ENCODE measurements at regions not wholly inside any gene's neighbourhood (a gene's known extent, or its start where the extent isn't known, plus 50 kb on each side); places are given as distances from the start of the nearest gene placed in this dataset.

DNA sequence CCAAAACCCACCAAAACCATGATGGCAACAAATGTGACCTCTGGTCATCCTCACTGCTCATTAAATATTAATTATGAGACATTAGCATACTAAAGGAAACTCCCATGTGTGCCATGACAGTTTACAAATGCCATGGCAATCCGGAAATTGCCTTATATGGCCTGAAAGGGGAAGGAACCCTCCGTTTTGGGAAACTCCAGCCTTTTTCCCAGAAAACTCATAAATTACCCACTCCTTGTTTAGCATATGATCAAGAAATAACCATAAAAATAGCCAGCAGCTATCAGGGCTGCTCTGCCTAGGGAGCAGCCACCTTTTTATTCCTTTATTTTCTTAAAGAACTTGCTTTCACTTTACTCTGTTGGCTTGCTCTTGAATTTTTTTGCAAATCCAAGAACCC, 992.7 kb downstream of the NTRK3 start:
- Histone ChIP-seq H3K36me3 (no peaks in the 10 kb centered on the region), H3K27ac (no peak overlapping the region), H3K9me3 (peaks cover 0 to 15% (median 0%) of the 10 kb centered on the region in 8 donors), H3K4me3 (no peak overlapping the region), H3K27me3 (replicated peaks in 1 of 7) (peaks cover 0 to 4% (median 0%) of the 10 kb centered on the region in 7 donors), H3K4me1 (no peaks in the 10 kb centered on the region)
- DNase-seq = no peak
- TF ChIP-seq POLR2AphosphoS5 (IDR thresholded peaks at IDR 0.05) = no peak
- TF ChIP-seq, protein P1, sequence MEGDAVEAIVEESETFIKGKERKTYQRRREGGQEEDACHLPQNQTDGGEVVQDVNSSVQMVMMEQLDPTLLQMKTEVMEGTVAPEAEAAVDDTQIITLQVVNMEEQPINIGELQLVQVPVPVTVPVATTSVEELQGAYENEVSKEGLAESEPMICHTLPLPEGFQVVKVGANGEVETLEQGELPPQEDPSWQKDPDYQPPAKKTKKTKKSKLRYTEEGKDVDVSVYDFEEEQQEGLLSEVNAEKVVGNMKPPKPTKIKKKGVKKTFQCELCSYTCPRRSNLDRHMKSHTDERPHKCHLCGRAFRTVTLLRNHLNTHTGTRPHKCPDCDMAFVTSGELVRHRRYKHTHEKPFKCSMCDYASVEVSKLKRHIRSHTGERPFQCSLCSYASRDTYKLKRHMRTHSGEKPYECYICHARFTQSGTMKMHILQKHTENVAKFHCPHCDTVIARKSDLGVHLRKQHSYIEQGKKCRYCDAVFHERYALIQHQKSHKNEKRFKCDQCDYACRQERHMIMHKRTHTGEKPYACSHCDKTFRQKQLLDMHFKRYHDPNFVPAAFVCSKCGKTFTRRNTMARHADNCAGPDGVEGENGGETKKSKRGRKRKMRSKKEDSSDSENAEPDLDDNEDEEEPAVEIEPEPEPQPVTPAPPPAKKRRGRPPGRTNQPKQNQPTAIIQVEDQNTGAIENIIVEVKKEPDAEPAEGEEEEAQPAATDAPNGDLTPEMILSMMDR (IDR thresholded peaks at IDR 0.05 in 8 of 11, conservative IDR thresholded peaks at IDR 0.05 in 3 of 11) = no peak
- no peak for TF ChIP-seq POLR2A (IDR thresholded peaks at IDR 0.05)
- intact Hi-C loops (cut with DNase I; ENCODE audit: low total_unique reads) = no loop called here
- 21 to 58% (median 53%) methylated on average over 2 of the region's 2 CpGs for WGBS, 5 donors

DNA sequence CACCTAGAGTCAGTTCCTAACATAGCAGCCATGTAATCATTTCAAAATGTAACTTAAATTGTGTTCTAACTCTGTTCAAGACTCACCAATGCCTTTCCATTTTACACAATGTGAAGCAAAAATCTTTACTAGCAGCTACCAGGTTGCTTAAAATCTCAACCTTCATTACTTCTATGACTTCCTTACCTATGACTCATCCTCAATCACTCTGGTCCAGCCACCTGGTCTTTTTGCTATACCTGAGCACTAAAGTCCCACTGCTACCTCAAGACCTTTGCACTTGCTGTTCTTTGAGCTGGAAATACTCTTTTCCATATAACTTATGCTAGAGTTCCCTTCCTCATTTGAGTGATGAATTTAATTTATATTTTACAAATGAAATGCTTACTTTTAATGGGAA, 993.2 kb downstream of the NTRK3 start:
- TF ChIP-seq, protein P1 (IDR thresholded peaks at IDR 0.05 in 8 of 11, conservative IDR thresholded peaks at IDR 0.05 in 3 of 11) = no peak
- no peak for TF ChIP-seq POLR2A (IDR thresholded peaks at IDR 0.05)
- no peak for TF ChIP-seq POLR2AphosphoS5 (IDR thresholded peaks at IDR 0.05)
- DNase-seq = no peak

DNA sequence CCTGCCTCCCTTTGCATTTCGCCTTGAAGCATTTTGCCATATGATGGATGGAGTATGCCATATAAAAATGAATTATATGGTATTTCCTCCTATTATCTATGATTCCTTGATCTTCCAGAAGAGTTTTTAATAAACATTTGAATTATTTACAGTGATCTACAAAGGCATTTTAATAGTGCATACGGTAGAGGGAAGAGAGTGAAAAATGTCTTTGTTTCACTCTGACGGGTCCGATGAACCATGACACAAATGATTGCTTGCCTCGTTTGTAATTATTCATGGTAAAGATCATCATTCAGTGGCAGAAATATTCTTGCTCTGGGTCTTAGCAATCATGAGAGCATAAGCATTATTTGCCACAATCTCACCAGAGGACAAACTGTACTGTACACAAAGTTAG, 1010.9 kb downstream of the NTRK3 start:
- Histone ChIP-seq H3K4me1 (no peaks in the 10 kb centered on the region), H3K36me3 (no peaks in the 10 kb centered on the region), H3K9me3 (peaks cover 0 to 14% (median 4%) of the 10 kb centered on the region in 8 donors), H3K27me3 (replicated peaks in 1 of 7) (no peaks in the 10 kb centered on the region), H3K4me3 (no peak overlapping the region), H3K27ac (no peak overlapping the region)
- intact Hi-C loops (cut with DNase I; ENCODE audit: low total_unique reads) = no loop called here
- WGBS, 5 donors = 72 to 80% (median 78%) methylated on average over 5 of the region's 5 CpGs
- no peak for DNase-seq
- TF ChIP-seq POLR2A (IDR thresholded peaks at IDR 0.05) (no peak), POLR2AphosphoS5 (IDR thresholded peaks at IDR 0.05) (no peak)
- TF ChIP-seq, protein P1 (IDR thresholded peaks at IDR 0.05 in 8 of 11, conservative IDR thresholded peaks at IDR 0.05 in 3 of 11) = no peak

More for the DNA sequence above, 993.2 kb downstream of the NTRK3 start:
- no peak overlapping the region for H3K27ac ChIP-seq
- intact Hi-C loops (cut with DNase I; ENCODE audit: low total_unique reads) = no loop called here
- H3K9me3 ChIP-seq = peaks cover 0 to 15% (median 0%) of the 10 kb centered on the region in 8 donors
- H3K4me3 ChIP-seq = no peak overlapping the region
- peaks cover 0 to 4% (median 0%) of the 10 kb centered on the region in 7 donors for H3K27me3 ChIP-seq (replicated peaks in 1 of 7)
- H3K4me1 ChIP-seq = no peaks in the 10 kb centered on the region
- H3K36me3 ChIP-seq = no peaks in the 10 kb centered on the region

DNA sequence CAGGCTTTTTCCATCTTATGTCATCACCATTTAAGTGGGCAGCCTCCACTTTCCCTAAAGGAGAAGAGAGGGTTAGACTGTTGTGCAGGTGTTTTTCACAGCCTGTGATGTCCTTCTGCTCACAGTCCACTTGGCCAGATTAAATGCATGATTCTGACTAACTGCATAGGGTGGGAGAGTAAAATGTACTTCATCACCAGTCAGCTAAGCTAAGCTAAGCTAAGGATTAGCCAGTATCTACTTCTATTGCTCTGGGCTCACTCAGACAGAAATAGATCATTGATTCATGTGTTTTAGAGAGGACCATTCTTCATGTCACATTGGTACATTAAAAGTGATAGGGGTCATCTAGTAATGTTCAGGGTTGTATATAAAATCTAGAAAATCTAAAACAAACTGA, 1013.1 kb downstream of the NTRK3 start:
- intact Hi-C loops (cut with DNase I; ENCODE audit: low total_unique reads) = no loop called here
- H3K4me1 ChIP-seq = no peaks in the 10 kb centered on the region
- H3K27me3 ChIP-seq (replicated peaks in 1 of 7) = no peaks in the 10 kb centered on the region
- no peaks in the 10 kb centered on the region for H3K36me3 ChIP-seq
- TF ChIP-seq POLR2A (IDR thresholded peaks at IDR 0.05) = no peak
- TF ChIP-seq, protein P1 (IDR thresholded peaks at IDR 0.05 in 8 of 11, conservative IDR thresholded peaks at IDR 0.05 in 3 of 11) = no peak
- TF ChIP-seq POLR2AphosphoS5 (IDR thresholded peaks at IDR 0.05) = no peak
- H3K9me3 ChIP-seq = no peaks in the 10 kb centered on the region
- DNase-seq = no peak
- H3K4me3 ChIP-seq = no peak overlapping the region
- H3K27ac ChIP-seq = no peak overlapping the region
